HepG2 (cell line): ENCODE measurements at regions not wholly inside any gene's neighbourhood (a gene's known extent, or its start where the extent isn't known, plus 50 kb on each side); places are given as distances from the start of the nearest gene placed in this dataset.

Experiments
- ATAC-seq: fragments of 200-7000 bp; cut with Tn5 transposase; 3 replicates; pipeline ENCODE4 v1.9.1; 2020; ENCODE audit warnings: mild to moderate bottlenecking, moderate library complexity
- BruUV-seq: library from RNA; stranded (reverse); fragments of 400-500 nt; replicated peaks from 2 replicates; lab custom pipeline; 2021; lab: Mats Ljungman, UMichigan
- CTCF ChIA-PET: fragments of 300-600 bp; formaldehyde crosslinking; extraction: SDS; loops from one replicate; lab custom pipeline; 2021; ENCODE audit warnings: low total read pairs, inconsistent platforms, low intra/inter-chr PET ratio; lab: Yijun Ruan, JAX
- POLR2A ChIA-PET: fragments of 350-600 bp; sonication (Branson Sonifier 250); formaldehyde crosslinking; loops from one replicate; lab custom pipeline; 2020; ENCODE audit warnings: antibody characterized with exemption, inconsistent platforms; lab: Yijun Ruan, JAX
- DNase-seq: peaks from one replicate; pipeline ENCODE4 v3.0.0-alpha.2; 2015; ENCODE audit warnings: low spot score
- FAIRE-seq: peaks from 3 replicates; lab custom pipeline; 2011; peaks lifted over from hg19 to GRCh38; lab: Jason Lieb, UNC
- H2AFZ ChIP-seq: one replicate; pipeline ENCODE4 v1.6.1; 2011; ENCODE audit warnings: low read length, inconsistent platforms
- H3K27ac ChIP-seq: fragments of 300-600 bp; 3 replicates; pipeline ENCODE4 v1.8.0; 2011; ENCODE audit warnings: mixed run types, mild to moderate bottlenecking, mixed read lengths, low read length, inconsistent platforms; ENCODE audit not compliant: insufficient read depth; ENCODE audit errors: extremely low read length
- H3K27me3 ChIP-seq, 2 experiments: fragments of 200-600 bp in 1 of 2; 2 replicates in 1 of 2; 3 replicates in 1 of 2; pipeline versions ENCODE4 v1.6.0 to v1.8.0; 2011; ENCODE audit warnings: low read length in 2 of 2, mild to moderate bottlenecking in 2 of 2, moderate library complexity in 2 of 2, inconsistent platforms in 1 of 2; ENCODE audit not compliant: insufficient read depth in 2 of 2, control insufficient read depth in 1 of 2
- H3K36me3 ChIP-seq, 2 experiments: fragments of 200-600 bp in 1 of 2; replicated peaks in 1 of 2; 2 replicates in 1 of 2; 3 replicates in 1 of 2; pipeline versions ENCODE4 v1.5.1 to v1.8.0; 2011; ENCODE audit warnings: low read length in 2 of 2, inconsistent platforms in 1 of 2; ENCODE audit not compliant: insufficient read depth in 2 of 2, control insufficient read depth in 1 of 2
- H3K4me1 ChIP-seq: 2 replicates; pipeline ENCODE4 v1.5.1; 2012; ENCODE audit warnings: low read length, inconsistent platforms; ENCODE audit not compliant: insufficient read depth
- H3K4me2 ChIP-seq: 2 replicates; pipeline ENCODE4 v1.6.0; 2011; ENCODE audit warnings: low read depth, low read length, inconsistent platforms
- H3K4me3 ChIP-seq, 3 experiments: fragments of 200-600 bp in 1 of 3; sonication (generic), shearing (Covaris generic) in 1 of 3; replicated peaks in 1 of 3; 2 replicates each; pipeline ENCODE4 v1.5.1; 2011 to 2016; ENCODE audit warnings: low read length in 3 of 3, inconsistent platforms in 2 of 3, low read depth in 2 of 3, mild to moderate bottlenecking in 2 of 3, control low read depth in 1 of 3, mixed read lengths in 1 of 3; ENCODE audit not compliant: insufficient read depth in 1 of 3
- H3K79me2 ChIP-seq: one replicate; pipeline ENCODE4 v1.6.1; 2011; ENCODE audit warnings: low read length, inconsistent platforms; ENCODE audit not compliant: insufficient read depth
- H3K9ac ChIP-seq: 2 replicates; pipeline ENCODE4 v1.6.0; 2011; ENCODE audit warnings: mild to moderate bottlenecking, low read depth, low read length, inconsistent platforms; ENCODE audit not compliant: insufficient read depth
- H3K9me3 ChIP-seq: 2 replicates; pipeline ENCODE4 v1.5.1; 2012; ENCODE audit warnings: mild to moderate bottlenecking, low read length
- H4K20me1 ChIP-seq: 2 replicates; pipeline ENCODE4 v1.6.0; 2011; ENCODE audit warnings: inconsistent platforms, mild to moderate bottlenecking, low read length, moderate library complexity; ENCODE audit not compliant: insufficient read depth
- BCL6 ChIP-seq: IDR thresholded peaks from 2 replicates; pipeline ENCODE4 v1.6.1; 2016; ENCODE audit warnings: missing genetic modification reagents, missing compliant biosample characterization
- CBFB ChIP-seq: sonication (generic); formaldehyde crosslinking; IDR thresholded peaks from 2 replicates; pipeline ENCODE4 v1.4.0; 2020; ENCODE audit warnings: missing genetic modification reagents
- ELF3 ChIP-seq: IDR thresholded peaks from 2 replicates; pipeline ENCODE4 v1.6.1; 2016; ENCODE audit warnings: missing genetic modification reagents, missing compliant biosample characterization
- GLI4 ChIP-seq: sonication (generic); formaldehyde crosslinking; IDR thresholded peaks from 2 replicates; pipeline ENCODE4 v1.5.1; 2020; ENCODE audit warnings: missing genetic modification reagents, mild to moderate bottlenecking, moderate library complexity, borderline replicate concordance
- HHEX ChIP-seq: IDR thresholded peaks from 2 replicates; pipeline ENCODE4 v1.6.1; 2016; ENCODE audit warnings: control low read depth
- MTA3 ChIP-seq: sonication (generic); formaldehyde crosslinking; IDR thresholded peaks from 2 replicates; pipeline ENCODE4 v1.4.0; 2020; ENCODE audit warnings: missing genetic modification reagents
- NR3C1 ChIP-seq: sonication (generic); formaldehyde crosslinking; IDR thresholded peaks from 2 replicates; pipeline ENCODE4 v1.4.0; 2020; ENCODE audit warnings: missing genetic modification reagents
- PBX2 ChIP-seq: IDR thresholded peaks from 2 replicates; pipeline ENCODE4 v1.6.1; 2016; ENCODE audit warnings: control low read depth
- YY1 ChIP-seq: IDR thresholded peaks from 2 replicates; pipeline ENCODE4 v1.6.1; 2011; ENCODE audit warnings: low read length, low read depth, moderate library complexity, mild to moderate bottlenecking; ENCODE audit not compliant: insufficient read depth, insufficient replicate concordance
- ZNF496 ChIP-seq: sonication (generic); formaldehyde crosslinking; IDR thresholded peaks from 2 replicates; pipeline ENCODE4 v1.8.1; 2023; ENCODE audit warnings: mild to moderate bottlenecking, moderate library complexity, missing genetic modification reagents; ENCODE audit not compliant: insufficient replicate concordance
- ZNF562 ChIP-seq: sonication (generic); formaldehyde crosslinking; IDR thresholded peaks from 2 replicates; pipeline ENCODE4 v1.8.0; 2022; ENCODE audit warnings: missing genetic modification reagents, borderline replicate concordance
- ZNF772 ChIP-seq: sonication (generic); formaldehyde crosslinking; IDR thresholded peaks from 2 replicates; pipeline ENCODE4 v1.5.0; 2020; ENCODE audit warnings: mild to moderate bottlenecking, missing genetic modification reagents
- WGBS: methylation state at CpG from one replicate; pipeline ENCODE4 v1.1.6; 2017; ENCODE audit warnings: low lambda C conversion rate; 5-methylcytosine and 5-hydroxymethylcytosine counted together
- in situ Hi-C: cut with HindIII; loops from 2 replicates; pipeline ENCODE4 v1.10.0; 2017; ENCODE audit warnings: low pct_unique_long_range_greater_than_20kb; ENCODE audit not compliant: extremely low pct_ligation_motif_present
- intact Hi-C: fragments of 100-400 bp; cut with micrococcal nuclease; formaldehyde crosslinking; loops from one replicate; pipeline ENCODE4 v1.10.0; 2022; ENCODE audit not compliant: unreplicated experiment
- TF ChIP-seq, protein P1 (sequence below): sonication (generic); formaldehyde crosslinking; IDR thresholded peaks from 2 replicates; pipeline ENCODE4 v1.5.1; 2020; ENCODE audit warnings: missing genetic modification reagents, mild to moderate bottlenecking, borderline replicate concordance

DNA sequence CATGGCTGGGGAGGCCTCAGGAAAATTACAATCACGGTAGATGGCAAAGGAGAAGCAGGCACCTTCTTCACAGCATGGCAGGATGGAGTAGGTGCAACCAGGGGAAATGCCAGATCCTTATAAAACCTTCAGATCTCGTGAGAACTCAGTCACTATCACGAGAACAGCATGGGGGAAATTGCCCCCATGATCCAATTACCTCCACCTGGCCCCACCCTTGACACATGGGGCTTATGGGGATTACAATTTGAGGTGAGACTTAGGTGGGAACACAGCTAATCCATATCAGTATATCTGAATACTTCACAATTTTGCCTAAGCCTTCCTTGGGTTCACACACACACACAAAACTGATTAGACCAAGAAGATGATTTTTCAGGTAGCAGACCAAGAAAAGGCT is 145.1 kb upstream of the COL1A2 start:
- H3K4me3 ChIP-seq: no peak overlapping the region
- TF ChIP-seq GLI4 (CRISPR knock-in tag) (no peak), MTA3 (no peak), NR3C1 (no peak), HHEX (no peak), YY1 (no peak), ZNF772 (CRISPR knock-in tag) (no peak)
- TF ChIP-seq, all 625 proteins: peak for 0
- ATAC-seq (no peak), DNase-seq (no peak), FAIRE-seq (no peak)
- H3K4me1 ChIP-seq: no peaks in the 10 kb centered on the region
- H3K4me2 ChIP-seq: no peak overlapping the region
- H2AFZ ChIP-seq: no peak overlapping the region
- BruUV-seq: no TSS peak
- no peaks in the 10 kb centered on the region for H3K27me3 ChIP-seq
- no peaks in the 10 kb centered on the region for H4K20me1 ChIP-seq
- POLR2A ChIA-PET: no interaction called here
- H3K36me3 ChIP-seq: no peaks in the 10 kb centered on the region
- in situ Hi-C loops: no loop called here
- intact Hi-C loops: no loop called here
- no peaks in the 10 kb centered on the region for H3K9me3 ChIP-seq
- no peak overlapping the region for H3K27ac ChIP-seq
- 4% methylated on average over 3 of the region's 3 CpGs for WGBS
- no peaks in the 10 kb centered on the region for H3K79me2 ChIP-seq
- no peak overlapping the region for H3K9ac ChIP-seq
- CTCF ChIA-PET: no interaction called here

DNA sequence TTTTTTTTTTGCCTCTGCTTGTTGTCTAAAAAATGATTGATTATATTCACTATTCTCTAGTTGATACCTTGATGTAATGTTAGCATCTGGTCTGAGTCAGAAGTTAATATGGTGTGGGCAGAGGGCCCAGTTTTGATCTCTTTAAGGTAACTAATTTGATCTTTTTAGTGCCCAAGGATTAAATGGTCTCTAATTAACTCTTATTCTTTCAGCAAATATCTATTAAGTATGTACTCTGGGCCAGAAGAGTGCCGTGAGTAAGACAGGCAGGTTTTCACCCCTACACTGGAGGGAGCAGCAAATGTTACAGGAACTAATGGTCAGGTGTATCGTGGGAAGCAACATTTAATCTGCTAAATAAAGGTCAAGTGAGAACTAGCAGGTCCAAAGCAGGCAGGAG is 144.6 kb upstream of the COL1A2 start:
- no peak for FAIRE-seq
- no peaks in the 10 kb centered on the region for H3K4me1 ChIP-seq
- no peaks in the 10 kb centered on the region for H4K20me1 ChIP-seq
- WGBS: 0% methylated on average over 2 of the region's 2 CpGs
- no peak overlapping the region for H2AFZ ChIP-seq
- no peak overlapping the region for H3K4me3 ChIP-seq
- no peak for TF ChIP-seq BCL6
- TF ChIP-seq ZNF496 (CRISPR knock-in tag): no peak
- no peak for TF ChIP-seq ELF3
- no peak for TF ChIP-seq CBFB (CRISPR knock-in tag)
- no peak for TF ChIP-seq ZNF562 (CRISPR knock-in tag)
- TF ChIP-seq, protein P1, sequence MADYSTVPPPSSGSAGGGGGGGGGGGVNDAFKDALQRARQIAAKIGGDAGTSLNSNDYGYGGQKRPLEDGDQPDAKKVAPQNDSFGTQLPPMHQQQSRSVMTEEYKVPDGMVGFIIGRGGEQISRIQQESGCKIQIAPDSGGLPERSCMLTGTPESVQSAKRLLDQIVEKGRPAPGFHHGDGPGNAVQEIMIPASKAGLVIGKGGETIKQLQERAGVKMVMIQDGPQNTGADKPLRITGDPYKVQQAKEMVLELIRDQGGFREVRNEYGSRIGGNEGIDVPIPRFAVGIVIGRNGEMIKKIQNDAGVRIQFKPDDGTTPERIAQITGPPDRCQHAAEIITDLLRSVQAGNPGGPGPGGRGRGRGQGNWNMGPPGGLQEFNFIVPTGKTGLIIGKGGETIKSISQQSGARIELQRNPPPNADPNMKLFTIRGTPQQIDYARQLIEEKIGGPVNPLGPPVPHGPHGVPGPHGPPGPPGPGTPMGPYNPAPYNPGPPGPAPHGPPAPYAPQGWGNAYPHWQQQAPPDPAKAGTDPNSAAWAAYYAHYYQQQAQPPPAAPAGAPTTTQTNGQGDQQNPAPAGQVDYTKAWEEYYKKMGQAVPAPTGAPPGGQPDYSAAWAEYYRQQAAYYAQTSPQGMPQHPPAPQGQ (CRISPR knock-in tag): no peak
- TF ChIP-seq PBX2 (CRISPR knock-in tag): no peak
- DNase-seq: no peak
- intact Hi-C loops: no loop called here
- ATAC-seq: no peak
- no peaks in the 10 kb centered on the region for H3K79me2 ChIP-seq
- no peaks in the 10 kb centered on the region for H3K9me3 ChIP-seq
- H3K9ac ChIP-seq: no peak overlapping the region
- CTCF ChIA-PET: no interaction called here
- no peaks in the 10 kb centered on the region for H3K27me3 ChIP-seq
- no peak overlapping the region for H3K27ac ChIP-seq
- POLR2A ChIA-PET: no interaction called here
- no peak overlapping the region for H3K4me2 ChIP-seq
- no peaks in the 10 kb centered on the region for H3K36me3 ChIP-seq
- in situ Hi-C loops: no loop called here
- no TSS peak for BruUV-seq
